SKM-1 treated with dmso at 0.1 percent for 144 hours (cell line): ENCODE measurements at regions not wholly inside any gene's neighbourhood (a gene's known extent, or its start where the extent isn't known, plus 50 kb on each side); places are given as distances from the start of the nearest gene placed in this dataset.
"Not testable (repeated sequence)": the region's sequence is repeated elsewhere in the genome, so short reads cannot be mapped to it uniquely, and the experiment has no call there.

Experiments used
- DNase-seq: peaks from one replicate; lab custom pipeline; 2025; ENCODE audit not compliant: unreplicated experiment; lab: John Stamatoyannopoulos, UW

- peak; percentile 71 for DNase-seq
Measured at GRCh38 chr3:95228416-95228815, 1165.6 kb downstream of the NSUN3 start.

GRCh38 chr3:95235916-95236315, 1173.1 kb downstream of the NSUN3 start:
- DNase-seq = no peak

GRCh38 chr3:95237783-95238182, 1174.9 kb downstream of the NSUN3 start:
- DNase-seq = no peak

GRCh38 chr3:95240395-95240794, 1177.5 kb downstream of the NSUN3 start:
- DNase-seq = no peak

- DNase-seq = not testable (repeated sequence)
Measured at GRCh38 chr3:95241256-95241655, 1178.4 kb downstream of the NSUN3 start.

GRCh38 chr3:95246413-95246812, 1183.6 kb downstream of the NSUN3 start:
- no peak for DNase-seq

GRCh38 chr3:95254061-95254460, 1191.2 kb downstream of the NSUN3 start:
- no peak for DNase-seq

GRCh38 chr3:95254758-95255157, 1191.9 kb downstream of the NSUN3 start:
- DNase-seq = no peak

GRCh38 chr3:95265129-95265528, 1202.3 kb downstream of the NSUN3 start:
- DNase-seq = no peak

GRCh38 chr3:95271395-95271794, 1208.5 kb downstream of the NSUN3 start:
- no peak for DNase-seq

- DNase-seq = no peak
Measured at GRCh38 chr3:95272166-95272565, 1209.3 kb downstream of the NSUN3 start.

- DNase-seq = no peak
Measured at GRCh38 chr3:95272781-95273180, 1209.9 kb downstream of the NSUN3 start.

- DNase-seq = no peak
Measured at GRCh38 chr3:95277613-95278012, 1214.8 kb downstream of the NSUN3 start.

- DNase-seq = no peak
Measured at GRCh38 chr3:95280711-95281352, 1218.0 kb downstream of the NSUN3 start.

GRCh38 chr3:95289295-95289694, 1226.4 kb downstream of the NSUN3 start:
- DNase-seq = no peak

GRCh38 chr3:95297581-95297980, 1234.7 kb downstream of the NSUN3 start:
- DNase-seq = no peak

- DNase-seq = no peak
Measured at GRCh38 chr3:95302044-95302443, 1239.2 kb downstream of the NSUN3 start.

- no peak for DNase-seq
Measured at GRCh38 chr3:95310560-95310959, 1247.7 kb downstream of the NSUN3 start.

- no peak for DNase-seq
Measured at GRCh38 chr3:95311272-95311671, 1248.4 kb downstream of the NSUN3 start.

GRCh38 chr3:95312650-95313049, 1249.8 kb downstream of the NSUN3 start:
- DNase-seq = no peak

GRCh38 chr3:95319921-95320494, 1257.1 kb downstream of the NSUN3 start:
- no peak for DNase-seq

GRCh38 chr3:95327478-95327877, 1264.6 kb downstream of the NSUN3 start:
- DNase-seq = no peak

- DNase-seq = peak; percentile 52
Measured at GRCh38 chr3:95333826-95334225, 1271.0 kb downstream of the NSUN3 start.
